ENCODE measurements at regions not wholly inside any gene's neighbourhood (a gene's known extent, or its start where the extent isn't known, plus 50 kb on each side); places are given as distances from the start of the nearest gene placed in this dataset.

DNA sequence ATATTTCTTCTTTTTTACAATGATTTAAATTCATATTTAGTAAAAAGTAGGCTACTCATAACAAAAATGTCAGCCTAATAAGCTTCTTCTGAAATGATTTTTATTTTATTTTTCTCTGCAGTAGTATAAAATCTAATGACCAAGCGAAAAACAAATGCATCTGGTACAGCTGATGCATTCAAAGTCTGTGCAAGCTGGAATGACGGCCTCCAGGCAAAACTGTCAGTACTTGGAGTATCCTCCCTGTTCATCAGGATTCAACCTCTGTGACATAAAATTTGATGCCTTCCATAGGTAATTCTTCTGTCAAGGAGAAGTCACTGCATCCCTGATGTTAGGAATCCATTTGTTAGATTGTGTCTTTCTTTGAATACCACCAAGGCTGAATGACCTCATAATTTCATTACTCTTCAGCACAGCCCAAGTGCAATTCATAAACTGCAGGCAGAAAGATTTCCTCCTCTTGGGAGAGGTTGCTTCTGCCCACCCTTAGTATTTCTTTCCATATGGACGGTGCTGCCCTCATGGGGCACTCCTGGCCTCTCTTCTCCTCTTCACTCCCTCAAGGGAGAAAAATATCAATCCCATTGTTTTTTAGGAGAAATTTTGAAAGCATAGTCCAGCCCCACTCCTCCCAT is 146.4 kb upstream of the STXBP5 start:
- no peak overlapping the region for H3K27ac Mint-ChIP-seq
- H3K4me3 Mint-ChIP-seq = no peak overlapping the region
- no peaks in the 10 kb centered on the region for H3K9me3 ChIP-seq (ENCODE audit: control insufficient read depth, low read length, poor library complexity, severe bottlenecking)
- peaks cover 13% of the 10 kb centered on the region for H3K27me3 Mint-ChIP-seq
- ATAC-seq = no peak
- no peak for DNase-seq
- no peaks in the 10 kb centered on the region for H3K36me3 Mint-ChIP-seq (ENCODE audit: low read depth)
- H3K4me1 Mint-ChIP-seq = peaks cover 2% of the 10 kb centered on the region

- H3K9me3 ChIP-seq (ENCODE audit: control insufficient read depth, low read length, poor library complexity, severe bottlenecking) = no peaks in the 10 kb centered on the region
- H3K27me3 Mint-ChIP-seq = peaks cover 13% of the 10 kb centered on the region
- H3K4me1 Mint-ChIP-seq = peaks cover 2% of the 10 kb centered on the region
- ATAC-seq (no peak), DNase-seq (no peak)
- H3K36me3 Mint-ChIP-seq (ENCODE audit: low read depth) = no peaks in the 10 kb centered on the region
- no peak overlapping the region for H3K27ac Mint-ChIP-seq
- H3K4me3 Mint-ChIP-seq = no peak overlapping the region
These were observed 145.3 kb upstream of the STXBP5 start for GRCh38 chr6:147058786-147059385.

GRCh38 chr6:147060636-147061035 is 143.6 kb upstream of the STXBP5 start:
- ATAC-seq (no peak), DNase-seq (no peak)
- peaks cover 4% of the 10 kb centered on the region for H3K27me3 Mint-ChIP-seq
- peaks cover 4% of the 10 kb centered on the region for H3K36me3 Mint-ChIP-seq (ENCODE audit: low read depth)
- H3K27ac Mint-ChIP-seq = no peak overlapping the region
- peaks cover 4% of the 10 kb centered on the region for H3K4me1 Mint-ChIP-seq
- no peak overlapping the region for H3K4me3 Mint-ChIP-seq
- H3K9me3 ChIP-seq (ENCODE audit: control insufficient read depth, low read length, poor library complexity, severe bottlenecking) = no peaks in the 10 kb centered on the region

GRCh38 chr6:147061252-147061651 is 143.0 kb upstream of the STXBP5 start:
- Mint-ChIP-seq H3K36me3 (ENCODE audit: low read depth) (peaks cover 4% of the 10 kb centered on the region), H3K27ac (no peak overlapping the region), H3K27me3 (no peaks in the 10 kb centered on the region), H3K4me3 (no peak overlapping the region), H3K4me1 (peaks cover 4% of the 10 kb centered on the region)
- ATAC-seq (no peak), DNase-seq (no peak)
- H3K9me3 ChIP-seq (ENCODE audit: control insufficient read depth, low read length, poor library complexity, severe bottlenecking) = no peaks in the 10 kb centered on the region

DNA sequence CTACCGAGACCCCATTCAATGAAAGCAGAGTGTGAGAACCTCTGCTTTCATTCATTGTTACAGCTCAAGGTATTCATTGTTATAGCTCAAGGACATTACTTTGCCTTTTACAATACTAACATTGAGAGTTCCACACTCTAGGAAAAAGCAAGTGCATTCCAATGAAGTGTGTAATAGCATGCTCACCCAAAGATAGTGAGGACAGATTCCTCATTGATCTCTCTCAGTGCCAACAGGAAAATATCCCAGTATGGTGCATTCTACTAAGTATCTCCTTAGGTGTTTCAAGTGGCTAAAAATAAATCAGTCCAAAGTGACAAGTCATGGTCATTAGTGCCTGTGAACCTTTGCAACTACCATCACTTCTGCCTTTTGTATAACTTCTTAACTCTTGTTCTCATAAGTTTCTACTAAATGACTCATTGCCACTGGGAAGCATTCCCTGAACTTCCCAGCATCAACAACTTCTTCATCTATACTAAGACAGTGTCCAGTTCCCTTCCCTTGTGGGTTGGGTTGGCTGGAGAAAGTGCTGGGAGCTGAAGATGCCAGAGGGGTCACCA is 140.7 kb upstream of the STXBP5 start:
- Mint-ChIP-seq H3K4me3 (peak overlapping the region; percentile 10), H3K27ac (no peak overlapping the region), H3K27me3 (no peaks in the 10 kb centered on the region), H3K4me1 (peaks cover 4% of the 10 kb centered on the region), H3K36me3 (ENCODE audit: low read depth) (peaks cover 4% of the 10 kb centered on the region)
- ATAC-seq (no peak), DNase-seq (no peak)
- no peaks in the 10 kb centered on the region for H3K9me3 ChIP-seq (ENCODE audit: control insufficient read depth, low read length, poor library complexity, severe bottlenecking)

DNA sequence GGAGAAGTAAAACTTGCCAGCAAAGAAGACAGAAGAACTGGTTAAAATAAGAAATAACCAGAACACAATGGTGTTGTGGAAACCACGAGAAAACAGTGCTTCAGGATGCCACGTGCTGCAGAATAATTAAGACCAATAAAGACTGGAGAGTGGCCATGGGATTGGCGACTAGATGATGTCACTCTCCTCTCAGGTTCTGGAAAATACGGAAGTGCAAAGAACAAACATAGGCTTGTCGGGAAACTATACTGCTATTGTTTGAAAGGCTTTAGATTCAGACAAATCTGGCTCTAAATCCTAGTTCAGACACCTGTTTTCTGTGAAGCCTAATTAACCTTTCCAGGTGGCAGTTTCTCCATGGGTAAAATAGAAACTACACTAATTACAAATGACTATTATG is 138.4 kb upstream of the STXBP5 start:
- H3K27ac Mint-ChIP-seq = no peak overlapping the region

DNA sequence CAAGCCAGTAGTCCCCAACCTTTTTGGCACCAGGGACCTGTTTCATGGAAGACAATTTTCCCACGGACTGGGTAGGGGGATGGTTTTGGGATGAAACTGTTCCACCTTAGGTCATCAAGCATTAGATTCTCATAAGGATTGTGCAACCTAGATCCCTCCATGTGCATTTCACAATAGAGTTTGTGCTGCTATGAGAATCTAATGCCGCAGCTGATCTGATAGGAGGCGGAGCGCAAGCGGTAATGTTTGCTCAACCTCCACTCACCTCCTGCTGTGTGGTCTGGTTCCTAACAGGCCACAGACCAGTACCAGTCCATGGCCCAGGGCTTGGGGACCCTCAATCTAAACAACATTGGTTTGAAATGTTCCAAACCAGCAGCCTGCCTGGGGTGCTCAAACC is 137.0 kb upstream of the STXBP5 start:
- H3K4me3 Mint-ChIP-seq = no peak overlapping the region
- ATAC-seq (no peak), DNase-seq (no peak)
- no peaks in the 10 kb centered on the region for H3K27me3 Mint-ChIP-seq
- H3K27ac Mint-ChIP-seq = no peak overlapping the region
- H3K4me1 Mint-ChIP-seq = peaks cover 4% of the 10 kb centered on the region
- H3K9me3 ChIP-seq (ENCODE audit: control insufficient read depth, low read length, poor library complexity, severe bottlenecking) = no peaks in the 10 kb centered on the region
- peaks cover 4% of the 10 kb centered on the region for H3K36me3 Mint-ChIP-seq (ENCODE audit: low read depth)

More for the DNA sequence above, 138.4 kb upstream of the STXBP5 start:
- H3K4me3 Mint-ChIP-seq = no peak overlapping the region
- no peaks in the 10 kb centered on the region for H3K9me3 ChIP-seq (ENCODE audit: control insufficient read depth, low read length, poor library complexity, severe bottlenecking)
- peaks cover 4% of the 10 kb centered on the region for H3K4me1 Mint-ChIP-seq
- H3K27me3 Mint-ChIP-seq = no peaks in the 10 kb centered on the region
- ATAC-seq (no peak), DNase-seq (no peak)
- H3K36me3 Mint-ChIP-seq (ENCODE audit: low read depth) = peaks cover 4% of the 10 kb centered on the region

GRCh38 chr6:147071776-147072175 is 132.4 kb upstream of the STXBP5 start:
- no peaks in the 10 kb centered on the region for H3K4me1 Mint-ChIP-seq
- ATAC-seq = no peak
- no peak for DNase-seq
- no peak overlapping the region for H3K27ac Mint-ChIP-seq
- no peaks in the 10 kb centered on the region for H3K27me3 Mint-ChIP-seq
- H3K9me3 ChIP-seq (ENCODE audit: control insufficient read depth, low read length, poor library complexity, severe bottlenecking) = no peaks in the 10 kb centered on the region
- H3K4me3 Mint-ChIP-seq = no peak overlapping the region
- H3K36me3 Mint-ChIP-seq (ENCODE audit: low read depth) = no peaks in the 10 kb centered on the region

DNA sequence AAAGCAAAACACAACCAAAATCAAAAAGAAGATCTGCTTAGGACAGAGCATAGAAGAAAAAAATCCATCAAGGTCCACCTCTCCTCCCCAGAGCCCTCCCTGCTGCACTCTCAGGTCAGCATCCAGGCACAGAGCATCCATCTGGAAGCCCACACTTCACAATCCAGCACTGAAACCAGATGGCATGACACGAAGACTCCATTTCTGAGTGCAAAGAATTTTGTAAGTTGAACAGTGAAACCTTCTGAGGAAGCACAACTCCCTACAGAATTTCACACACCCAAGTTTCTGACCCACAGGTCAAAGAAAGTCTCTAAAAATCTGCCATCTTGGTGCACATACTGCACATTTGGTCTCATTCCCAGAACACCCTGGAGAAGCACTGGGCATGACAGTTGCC is 128.8 kb upstream of the STXBP5 start:
- no peaks in the 10 kb centered on the region for H3K27me3 Mint-ChIP-seq
- H3K36me3 Mint-ChIP-seq (ENCODE audit: low read depth) = no peaks in the 10 kb centered on the region
- no peaks in the 10 kb centered on the region for H3K9me3 ChIP-seq (ENCODE audit: control insufficient read depth, low read length, poor library complexity, severe bottlenecking)
- H3K4me1 Mint-ChIP-seq = no peaks in the 10 kb centered on the region
- no peak overlapping the region for H3K4me3 Mint-ChIP-seq
- DNase-seq = no peak
- ATAC-seq = no peak
- H3K27ac Mint-ChIP-seq = no peak overlapping the region

DNA sequence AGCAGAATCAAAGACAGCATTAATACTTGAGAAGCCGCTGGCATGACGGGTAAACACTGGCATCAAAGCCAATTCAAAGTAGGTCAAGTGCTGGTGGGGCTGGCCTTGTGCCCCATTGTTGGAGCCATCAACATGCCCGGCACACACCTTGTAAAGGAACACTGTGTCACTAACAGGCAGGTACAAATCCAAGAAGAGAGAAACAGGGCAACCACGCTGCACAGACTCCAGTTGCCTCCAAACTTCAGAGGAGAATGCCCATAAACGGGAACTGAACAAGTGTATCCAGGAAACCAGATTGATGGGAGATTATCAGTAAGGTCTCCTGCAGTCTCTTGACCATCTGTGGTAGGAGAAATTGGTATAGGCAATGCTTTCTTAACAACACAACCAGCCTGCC is 127.0 kb upstream of the STXBP5 start:
- H3K4me1 Mint-ChIP-seq = no peaks in the 10 kb centered on the region
- ATAC-seq (no peak), DNase-seq (no peak)
- no peak overlapping the region for H3K27ac Mint-ChIP-seq
- H3K4me3 Mint-ChIP-seq = no peak overlapping the region
- H3K36me3 Mint-ChIP-seq (ENCODE audit: low read depth) = no peaks in the 10 kb centered on the region
- H3K27me3 Mint-ChIP-seq = peaks cover 5% of the 10 kb centered on the region
- H3K9me3 ChIP-seq (ENCODE audit: control insufficient read depth, low read length, poor library complexity, severe bottlenecking) = no peaks in the 10 kb centered on the region

DNA sequence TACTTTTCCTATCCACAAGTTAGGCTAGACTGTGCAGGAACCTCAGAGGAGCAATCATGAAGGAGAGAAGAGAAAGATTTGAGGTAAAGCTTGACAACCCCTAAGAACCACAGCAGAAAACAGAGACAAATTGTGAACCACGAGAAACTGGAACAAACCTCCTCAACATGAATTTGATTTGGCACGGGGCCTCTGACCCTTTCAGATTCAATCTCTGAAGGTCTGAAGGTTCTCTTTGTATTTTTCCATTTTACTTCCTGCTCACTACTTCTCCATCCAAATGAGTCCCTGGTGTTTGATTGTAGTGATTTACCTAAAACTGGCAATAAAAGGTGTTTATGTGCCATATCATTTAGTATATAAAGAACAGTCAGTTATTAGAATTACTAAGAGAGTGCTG is 126.1 kb upstream of the STXBP5 start:
- Mint-ChIP-seq H3K27me3 (peaks cover 11% of the 10 kb centered on the region), H3K27ac (no peak overlapping the region), H3K4me1 (no peaks in the 10 kb centered on the region), H3K4me3 (no peak overlapping the region), H3K36me3 (ENCODE audit: low read depth) (no peaks in the 10 kb centered on the region)
- H3K9me3 ChIP-seq (ENCODE audit: control insufficient read depth, low read length, poor library complexity, severe bottlenecking) = no peaks in the 10 kb centered on the region
- DNase-seq (no peak), ATAC-seq (no peak)

- no peak overlapping the region for H3K4me3 Mint-ChIP-seq
- peaks cover 11% of the 10 kb centered on the region for H3K27me3 Mint-ChIP-seq
- DNase-seq = no peak
- H3K36me3 Mint-ChIP-seq (ENCODE audit: low read depth) = no peaks in the 10 kb centered on the region
- no peak for ATAC-seq
- no peaks in the 10 kb centered on the region for H3K4me1 Mint-ChIP-seq
- no peaks in the 10 kb centered on the region for H3K9me3 ChIP-seq (ENCODE audit: control insufficient read depth, low read length, poor library complexity, severe bottlenecking)
- no peak overlapping the region for H3K27ac Mint-ChIP-seq
These were observed 125.6 kb upstream of the STXBP5 start for GRCh38 chr6:147078602-147079001.

GRCh38 chr6:147080225-147080624 is 124.0 kb upstream of the STXBP5 start:
- Mint-ChIP-seq H3K27me3 (peaks cover 13% of the 10 kb centered on the region), H3K4me3 (no peak overlapping the region), H3K36me3 (ENCODE audit: low read depth) (no peaks in the 10 kb centered on the region), H3K27ac (no peak overlapping the region), H3K4me1 (peaks cover 2% of the 10 kb centered on the region)
- H3K9me3 ChIP-seq (ENCODE audit: control insufficient read depth, low read length, poor library complexity, severe bottlenecking) = no peaks in the 10 kb centered on the region
- no peak for ATAC-seq
- no peak for DNase-seq

GRCh38 chr6:147081076-147081609 is 123.1 kb upstream of the STXBP5 start:
- peaks cover 15% of the 10 kb centered on the region for H3K27me3 Mint-ChIP-seq
- DNase-seq (no peak), ATAC-seq (no peak)
- no peaks in the 10 kb centered on the region for H3K36me3 Mint-ChIP-seq (ENCODE audit: low read depth)
- H3K4me3 Mint-ChIP-seq = no peak overlapping the region
- H3K4me1 Mint-ChIP-seq = peaks cover 2% of the 10 kb centered on the region
- H3K27ac Mint-ChIP-seq = no peak overlapping the region
- no peaks in the 10 kb centered on the region for H3K9me3 ChIP-seq (ENCODE audit: control insufficient read depth, low read length, poor library complexity, severe bottlenecking)

Data from T-helper 17 cell (primary cell).